HCT116 (cell line): ENCODE measurements at regions not wholly inside any gene's neighbourhood (a gene's known extent, or its start where the extent isn't known, plus 50 kb on each side); places are given as distances from the start of the nearest gene placed in this dataset.

Source experiments
- ATAC-seq: fragments of 200-7000 bp; cut with Tn5 transposase; 2 replicates; pipeline ENCODE4 v1.9.1; 2020; ENCODE audit warnings: mild to moderate bottlenecking, moderate library complexity
- BruUV-seq: library from RNA; stranded (reverse); fragments of 400-500 nt; replicated peaks from 2 replicates; lab custom pipeline; 2021; lab: Mats Ljungman, UMichigan
- CTCF ChIA-PET: fragments of 300-600 bp; sonication (Branson Sonifier 250); formaldehyde crosslinking; loops from one replicate; lab custom pipeline; 2021; ENCODE audit warnings: antibody characterized with exemption; lab: Charles Lee
- POLR2A ChIA-PET: fragments of 300-600, 350-600 bp; sonication (Branson Sonifier 250); formaldehyde crosslinking; loops from one replicate; lab custom pipeline; 2021; ENCODE audit warnings: antibody characterized with exemption; lab: Charles Lee
- RAD21 ChIA-PET, 2 experiments: fragments of 300-600 bp; sonication (Branson Sonifier 250); formaldehyde crosslinking; loops; one replicate each; lab custom pipeline; 2023; ENCODE audit warnings: low total read pairs in 2 of 2; ENCODE audit not compliant: uncharacterized antibody in 2 of 2, unreplicated experiment in 2 of 2, low non-redundant PET in 1 of 2; lab: Charles Lee
- DNase-seq: peaks from one replicate; pipeline ENCODE4 v3.0.0-alpha.2; 2010; ENCODE audit warnings: low read depth, low spot score
- H2AFZ ChIP-seq: fragments of 200-600 bp; shearing (Covaris generic), sonication (generic); 2 replicates; pipeline ENCODE4 v1.6.1; 2017; ENCODE audit warnings: low read depth, mixed run types, mixed read lengths, antibody characterized with exemption, low read length; ENCODE audit not compliant: poor library complexity, severe bottlenecking
- H3K27ac ChIP-seq: 2 replicates; pipeline ENCODE4 v1.5.1; 2012; ENCODE audit warnings: low read depth, low read length
- H3K27me3 ChIP-seq: fragments of 200-600 bp; sonication (generic); 2 replicates; pipeline ENCODE4 v1.6.1; 2016; ENCODE audit warnings: mixed run types, low read length, mixed read lengths; ENCODE audit not compliant: insufficient read depth
- H3K36me3 ChIP-seq, 2 experiments: fragments of 200-500 bp in 1 of 2; fragments of 200-600 bp in 1 of 2; sonication (Bioruptor generic) in 1 of 2; sonication (generic) in 1 of 2; 2 replicates each; pipeline versions ENCODE4 v1.5.1 to v1.6.1; 2014 to 2016; ENCODE audit warnings: low read length in 2 of 2, inconsistent platforms in 1 of 2, mixed read lengths in 1 of 2, mixed run types in 1 of 2; ENCODE audit not compliant: insufficient read depth in 2 of 2, control insufficient read depth in 1 of 2
- H3K4me1 ChIP-seq, 2 experiments: fragments of 200-600 bp in 1 of 2; sonication (generic) in 1 of 2; 2 replicates each; pipeline versions ENCODE4 v1.5.1 to v1.6.1; 2012 to 2017; ENCODE audit warnings: low read length in 2 of 2, inconsistent platforms in 1 of 2, mild to moderate bottlenecking in 1 of 2, mixed read lengths in 1 of 2, mixed run types in 1 of 2, moderate library complexity in 1 of 2; ENCODE audit not compliant: insufficient read depth in 2 of 2, control insufficient read depth in 1 of 2
- H3K4me2 ChIP-seq: fragments of 200-600 bp; sonication (generic); 2 replicates; pipeline ENCODE4 v1.6.1; 2017; ENCODE audit warnings: mixed run types, low read length, mixed read lengths
- H3K4me3 ChIP-seq, 2 experiments: fragments of 200-600 bp in 1 of 2; sonication (generic) in 1 of 2; replicated peaks in 1 of 2; 2 replicates each; pipeline ENCODE4 v1.5.1; 2011 to 2016; ENCODE audit warnings: low read length in 2 of 2, control low read depth in 1 of 2, low read depth in 1 of 2, mild to moderate bottlenecking in 1 of 2, mixed read lengths in 1 of 2, mixed run types in 1 of 2
- H3K79me2 ChIP-seq: fragments of 200-600 bp; sonication (generic); 2 replicates; pipeline ENCODE4 v1.6.1; 2017; ENCODE audit warnings: mild to moderate bottlenecking, mixed run types, low read length, moderate library complexity, mixed read lengths; ENCODE audit not compliant: insufficient read depth
- H3K9ac ChIP-seq: fragments of 200-600 bp; sonication (generic); 2 replicates; pipeline ENCODE4 v1.6.1; 2016; ENCODE audit warnings: low read length, mixed read lengths
- H3K9me2 ChIP-seq: fragments of 200-600 bp; sonication (generic), shearing (Covaris generic); 2 replicates; pipeline ENCODE4 v1.6.1; 2017; ENCODE audit warnings: mixed run types, mild to moderate bottlenecking, moderate library complexity; ENCODE audit not compliant: insufficient read depth
- H3K9me3 ChIP-seq, 2 experiments: fragments of 200-500 bp in 1 of 2; fragments of 200-600 bp in 1 of 2; sonication (Bioruptor generic) in 1 of 2; sonication (generic) in 1 of 2; 2 replicates each; pipeline ENCODE4 v1.6.1; 2014 to 2017; ENCODE audit warnings: low read length in 2 of 2, mixed read lengths in 2 of 2, inconsistent platforms in 1 of 2, low read depth in 1 of 2, mild to moderate bottlenecking in 1 of 2, mixed run types in 1 of 2, moderate library complexity in 1 of 2; ENCODE audit not compliant: control insufficient read depth in 1 of 2, insufficient read depth in 1 of 2
- H4K20me1 ChIP-seq: fragments of 200-600 bp; sonication (generic), shearing (Covaris generic); 2 replicates; pipeline ENCODE4 v1.6.1; 2017; ENCODE audit warnings: mixed run types, mild to moderate bottlenecking, moderate library complexity; ENCODE audit not compliant: insufficient read depth
- CBX3 ChIP-seq: IDR thresholded peaks from 2 replicates; pipeline ENCODE4 v1.6.1; 2012; ENCODE audit warnings: low read depth
- RAD21 ChIP-seq: IDR thresholded peaks from 2 replicates; pipeline ENCODE4 v1.6.1; 2012; ENCODE audit warnings: low read depth, mild to moderate bottlenecking
- TCF7L2 ChIP-seq: IDR thresholded peaks from 2 replicates; pipeline ENCODE4 v1.7.0; 2011; ENCODE audit warnings: borderline replicate concordance, inconsistent platforms; ENCODE audit not compliant: insufficient read depth, insufficient read length; ENCODE audit errors: extremely low read depth
- YY1 ChIP-seq: IDR thresholded peaks from 2 replicates; pipeline ENCODE4 v1.6.1; 2011; ENCODE audit warnings: low read length, low read depth, moderate library complexity, mild to moderate bottlenecking; ENCODE audit not compliant: insufficient replicate concordance; ENCODE audit errors: extremely low read depth
- ZFX ChIP-seq: fragments of 450-650 bp; IDR thresholded peaks from 2 replicates; pipeline ENCODE4 v1.6.1; 2017
- intact Hi-C: fragments of 100-400 bp; cut with micrococcal nuclease; formaldehyde crosslinking; loops from 2 replicates; pipeline ENCODE4 v1.10.0; 2022

GRCh38 chr3:24968036-24968435, 460.0 kb upstream of the RARB start:
- Histone ChIP-seq H3K4me2 (no peak overlapping the region), H3K79me2 (no peaks in the 10 kb centered on the region), H3K4me3 (no peak overlapping the region), H3K9ac (no peak overlapping the region), H4K20me1 (no peaks in the 10 kb centered on the region), H3K4me1 (no peaks in the 10 kb centered on the region), H3K9me2 (no peaks in the 10 kb centered on the region), H3K36me3 (no peaks in the 10 kb centered on the region), H3K27ac (no peak overlapping the region), H3K27me3 (no peaks in the 10 kb centered on the region), H2AFZ (no peak overlapping the region), H3K9me3 (no peaks in the 10 kb centered on the region)
- ATAC-seq (no peak), DNase-seq (no peak)
- CTCF ChIA-PET = no interaction called here
- POLR2A ChIA-PET = no interaction called here
- no TSS peak for BruUV-seq
- RAD21 ChIA-PET = no interaction called here
- TF ChIP-seq YY1 (no peak), ZFX (no peak)
- intact Hi-C loops = no loop called here

- RAD21 ChIA-PET = no interaction called here
- intact Hi-C loops = no loop called here
Observed at GRCh38 chr3:24972491-24972890, 455.6 kb upstream of the RARB start.

GRCh38 chr3:24981309-24981708, 446.8 kb upstream of the RARB start:
- ATAC-seq (no peak), DNase-seq (no peak)
- ChIA-PET CTCF (no interaction called here), POLR2A (no interaction called here), RAD21 (no interaction called here)
- Histone ChIP-seq H3K4me3 (no peak overlapping the region), H3K79me2 (no peaks in the 10 kb centered on the region), H3K9me2 (no peaks in the 10 kb centered on the region), H3K27ac (no peak overlapping the region), H3K9ac (no peak overlapping the region), H3K9me3 (no peaks in the 10 kb centered on the region), H3K4me2 (no peak overlapping the region), H4K20me1 (no peaks in the 10 kb centered on the region), H3K4me1 (no peaks in the 10 kb centered on the region), H3K27me3 (0 out of 2 replicates have a peak, but pooled peaks cover 6% of the 10 kb centered on the region), H3K36me3 (no peaks in the 10 kb centered on the region), H2AFZ (no peak overlapping the region)
- intact Hi-C loops = no loop called here
- no peak for TF ChIP-seq RAD21
- TF ChIP-seq CBX3 = no peak
- BruUV-seq = no TSS peak

More at GRCh38 chr3:24972491-24972890, 455.6 kb upstream of the RARB start:
- no peak for DNase-seq
- no peak overlapping the region for H3K4me3 ChIP-seq
- H4K20me1 ChIP-seq = no peaks in the 10 kb centered on the region
- CTCF ChIA-PET = no interaction called here
- no peaks in the 10 kb centered on the region for H3K4me1 ChIP-seq
- no peak for TF ChIP-seq ZFX
- no peak for TF ChIP-seq TCF7L2
- no peak overlapping the region for H3K9ac ChIP-seq
- no peaks in the 10 kb centered on the region for H3K36me3 ChIP-seq
- H3K9me2 ChIP-seq = no peaks in the 10 kb centered on the region
- no TSS peak for BruUV-seq
- no peaks in the 10 kb centered on the region for H3K9me3 ChIP-seq
- H3K4me2 ChIP-seq = no peak overlapping the region
- no peak overlapping the region for H2AFZ ChIP-seq
- H3K27ac ChIP-seq = no peak overlapping the region
- no peaks in the 10 kb centered on the region for H3K27me3 ChIP-seq
- H3K79me2 ChIP-seq = no peaks in the 10 kb centered on the region
- POLR2A ChIA-PET = no interaction called here
- no peak for ATAC-seq
